SK-MEL-5 (cell line): ENCODE measurements at regions not wholly inside any gene's neighbourhood (a gene's known extent, or its start where the extent isn't known, plus 50 kb on each side); places are given as distances from the start of the nearest gene placed in this dataset.
A peak's percentile ranks its signal among the peaks of the same experiment; 100 is the strongest.
"Not testable (repeated sequence)": the region's sequence is repeated elsewhere in the genome, so short reads cannot be mapped to it uniquely, and the experiment has no call there.

Experiments
- DNase-seq: peaks from one replicate; pipeline ENCODE4 v3.0.0-alpha.2; 2016; ENCODE audit warnings: low read depth, low spot score
- in situ Hi-C: cut with HindIII; loops from 2 replicates; pipeline ENCODE4 v1.10.0; 2016; ENCODE audit warnings: low sequenced_read_pairs, high pct_unique_total_duplicates, low pct_unique_long_range_greater_than_20kb

DNA sequence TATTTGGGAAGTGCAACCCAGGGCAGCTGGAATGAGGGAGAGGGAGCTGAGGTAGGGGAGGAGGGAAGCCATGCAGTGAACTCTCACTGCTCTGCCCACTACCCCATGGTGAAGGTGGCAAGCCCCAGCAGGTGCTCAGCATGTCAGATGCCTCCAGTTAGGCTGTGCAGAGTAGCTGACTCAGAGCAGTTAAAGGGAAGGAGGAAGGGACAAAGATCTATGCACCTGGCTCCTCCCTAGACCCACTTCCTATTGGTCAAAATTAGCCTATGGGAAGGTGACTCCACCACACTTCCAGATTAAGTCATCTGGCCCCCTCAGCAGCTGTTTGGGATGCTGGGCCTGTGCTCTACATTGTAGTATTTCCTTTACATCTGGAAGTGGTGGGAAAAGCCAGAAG lies 125.7 kb upstream of the MTPN start:
- DNase-seq, result no peak
- in situ Hi-C loops, result no loop called here

- DNase-seq, result peak; percentile 79
- in situ Hi-C loops, result not testable (repeated sequence)
Observed at GRCh38 chr7:136092714-136093113, 115.6 kb upstream of the MTPN start.

- DNase-seq, result no peak
- in situ Hi-C loops, result no loop called here
Observed at GRCh38 chr7:136087881-136088280, 110.7 kb upstream of the MTPN start.

- DNase-seq, result peak; percentile 92
- in situ Hi-C loops, result no loop called here
Observed at GRCh38 chr7:136086712-136087111, 109.6 kb upstream of the MTPN start.

DNA sequence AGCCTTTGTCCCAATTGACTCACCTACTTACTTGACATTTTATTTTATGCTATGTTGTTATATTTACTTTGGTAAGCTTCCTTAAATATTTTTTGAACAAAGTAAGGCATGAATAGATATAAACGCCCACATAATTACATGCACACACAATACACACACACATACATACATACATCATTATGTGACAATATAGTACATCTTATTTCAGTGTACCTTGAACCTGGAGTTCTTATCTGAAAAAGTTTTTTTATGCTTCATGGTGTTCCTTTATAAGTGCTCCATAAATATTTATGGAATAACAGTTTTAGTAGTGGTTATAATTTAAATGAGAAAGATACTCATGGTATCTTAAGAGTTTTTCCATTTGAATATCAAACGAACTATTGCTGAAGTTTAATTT lies 102.8 kb upstream of the MTPN start:
- DNase-seq, result no peak
- in situ Hi-C loops, result no loop called here

GRCh38 chr7:136079478-136079892 lies 102.3 kb upstream of the MTPN start:
- in situ Hi-C loops, result no loop called here

GRCh38 chr7:136079066-136079465 lies 101.9 kb upstream of the MTPN start:
- in situ Hi-C loops, result no loop called here
- DNase-seq, result no peak

More at GRCh38 chr7:136079478-136079892, 102.3 kb upstream of the MTPN start:
- no peak for DNase-seq

DNA sequence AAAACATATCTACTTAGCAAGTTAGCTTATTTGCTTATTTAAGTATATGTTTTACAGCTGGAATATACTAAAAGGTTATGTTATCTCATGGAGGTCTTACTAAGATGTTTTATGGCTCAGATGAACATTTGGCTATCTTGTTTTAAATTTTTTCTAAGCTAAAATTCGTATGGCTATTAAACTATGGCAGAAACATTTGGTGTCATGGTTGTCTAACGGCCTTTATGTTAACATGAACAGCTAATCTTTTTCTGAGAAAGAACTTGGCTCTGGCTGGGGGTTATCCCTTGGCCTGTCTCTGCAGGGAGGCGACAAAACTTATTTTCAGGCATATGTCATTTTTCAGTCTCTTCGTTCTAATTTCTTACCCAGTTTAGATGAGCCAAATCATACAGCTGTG lies 101.5 kb upstream of the MTPN start:
- in situ Hi-C loops, result no loop called here

DNA sequence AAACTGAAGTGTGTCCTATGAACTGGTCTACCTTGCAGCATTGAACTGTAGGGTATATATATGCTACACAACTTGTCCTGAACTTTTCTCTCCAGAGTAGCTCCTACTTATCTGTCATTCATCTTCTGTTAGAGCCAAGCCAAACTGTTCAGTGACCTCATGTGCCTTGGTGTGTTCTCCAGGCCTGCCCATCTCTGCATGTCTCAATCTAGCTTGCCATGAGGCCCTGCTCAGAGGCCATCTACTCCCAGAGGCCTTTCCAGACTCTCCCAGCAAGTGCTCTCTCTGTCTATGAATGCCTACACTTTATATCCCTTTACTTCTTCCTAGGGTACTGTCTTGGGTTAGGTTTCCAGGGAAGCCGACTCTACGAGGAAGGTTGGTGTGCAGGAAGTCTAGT lies 99.8 kb upstream of the MTPN start:
- in situ Hi-C loops, result no loop called here
- DNase-seq, result no peak

More for the DNA sequence above, 101.5 kb upstream of the MTPN start:
- DNase-seq, result no peak

GRCh38 chr7:136074843-136075242 lies 97.7 kb upstream of the MTPN start:
- DNase-seq, result no peak
- in situ Hi-C loops, result no loop called here

DNA sequence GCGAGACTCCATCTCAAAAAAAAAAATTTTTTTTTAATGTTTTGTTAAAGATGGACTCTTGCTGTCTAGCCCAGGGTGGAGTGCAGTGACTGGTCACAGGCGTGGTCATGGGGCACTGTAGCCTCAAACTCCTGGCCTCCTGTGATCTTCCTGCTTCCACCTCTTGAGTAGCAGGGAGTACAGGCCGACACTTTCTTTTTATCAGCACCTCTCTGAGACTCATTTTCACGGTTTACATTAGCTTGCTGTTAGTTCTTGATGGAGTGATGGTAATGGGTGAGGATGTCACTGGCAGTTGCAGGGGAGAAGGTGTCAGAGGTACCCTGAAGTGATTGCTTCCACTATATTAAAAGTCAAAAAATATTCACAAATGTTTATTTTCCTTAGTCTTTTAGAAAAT lies 95.3 kb upstream of the MTPN start:
- in situ Hi-C loops, result no loop called here
- DNase-seq, result no peak

DNA sequence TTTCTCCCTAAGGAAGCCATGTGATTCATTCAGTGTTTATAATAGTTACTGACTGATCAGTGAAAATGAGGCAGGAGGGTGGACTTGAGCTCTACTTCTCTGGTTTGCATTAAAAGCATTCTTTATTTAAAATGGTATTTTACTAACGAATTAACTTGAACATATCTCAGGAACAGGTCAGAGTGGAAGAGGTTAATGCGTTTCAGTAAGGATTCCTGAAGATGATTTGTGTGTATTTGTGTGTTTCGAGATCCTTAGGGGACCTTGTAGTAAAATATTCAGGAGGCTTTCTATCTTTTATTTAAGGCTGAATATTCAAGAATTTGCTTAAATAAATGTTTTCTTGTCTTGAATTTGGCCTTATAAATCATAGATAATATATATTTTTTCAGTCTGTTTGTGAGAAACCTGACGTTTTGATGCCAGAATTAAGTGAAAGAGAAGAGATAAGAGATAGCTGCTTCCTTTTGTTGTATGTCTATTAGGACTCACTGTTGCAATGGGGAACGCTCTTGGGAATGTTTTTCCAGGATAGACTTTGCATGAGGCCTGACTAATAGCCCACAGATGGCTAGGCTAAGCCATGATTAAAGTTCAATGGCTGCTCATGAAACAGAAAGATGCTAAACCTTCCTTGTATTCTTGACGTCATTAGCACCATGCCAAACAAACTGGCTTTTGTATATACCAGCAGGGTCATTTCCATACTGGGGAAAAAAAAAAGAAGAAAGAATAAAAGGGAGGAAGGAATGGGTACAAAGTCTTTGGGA lies 93.8 kb upstream of the MTPN start:
- peak; percentile 98 for DNase-seq
- in situ Hi-C loops, result no loop called here

- no peak for DNase-seq
- in situ Hi-C loops, result no loop called here
Observed at GRCh38 chr7:136069840-136070529, 92.8 kb upstream of the MTPN start.

- in situ Hi-C loops, result no loop called here
- no peak for DNase-seq
Observed at GRCh38 chr7:136067277-136067676, 90.1 kb upstream of the MTPN start.

- in situ Hi-C loops, result no loop called here
- DNase-seq, result no peak
Observed at GRCh38 chr7:136066304-136067143, 89.4 kb upstream of the MTPN start.

- in situ Hi-C loops, result no loop called here
- DNase-seq, result no peak
Observed at GRCh38 chr7:136064627-136065237, 87.6 kb upstream of the MTPN start.

- in situ Hi-C loops, result no loop called here
- no peak for DNase-seq
Observed at GRCh38 chr7:136064081-136064480, 86.9 kb upstream of the MTPN start.

DNA sequence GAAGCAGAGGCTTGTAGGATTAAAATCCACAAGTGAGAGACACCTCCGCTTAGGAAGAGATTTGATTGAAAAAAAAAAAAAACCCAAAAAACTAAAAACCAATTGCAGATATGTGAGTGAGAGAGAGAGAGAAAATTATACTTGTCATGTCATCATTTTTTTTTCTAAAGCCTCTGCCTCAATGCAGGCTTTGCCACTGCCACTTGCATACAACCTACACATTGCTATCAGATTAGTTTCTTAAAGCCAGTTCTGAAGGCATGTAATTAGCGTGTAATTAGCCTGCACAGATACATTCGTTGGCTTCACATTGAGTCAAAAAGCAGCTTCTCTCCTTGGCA lies 86.1 kb upstream of the MTPN start:
- in situ Hi-C loops, result no loop called here
- no peak for DNase-seq
